Cardiac muscle cell (in vitro differentiated cells and primary cell): ENCODE measurements at regions not wholly inside any gene's neighbourhood (a gene's known extent, or its start where the extent isn't known, plus 50 kb on each side); places are given as distances from the start of the nearest gene placed in this dataset.
A peak's percentile ranks its signal among the peaks of the same experiment; 100 is the strongest.

Experiments used
- DNase-seq, 2 donors: peaks; one replicate each; pipeline versions ENCODE4 v3.0.0 to v3.0.0-alpha.2; 2010 to 2017; ENCODE audit warnings: low read depth in 1 of 2, low spot score in 1 of 2
- H3K27ac ChIP-seq: fragments of 200-600 bp; sonication (generic); 2 replicates; pipeline ENCODE4 v1.5.1; 2016
- H3K27me3 ChIP-seq: fragments of 200-600 bp; sonication (generic); 2 replicates; pipeline ENCODE4 v1.6.0; 2016; ENCODE audit warnings: control low read depth
- H3K36me3 ChIP-seq: fragments of 200-600 bp; sonication (generic); 2 replicates; pipeline ENCODE4 v1.5.1; 2016; ENCODE audit warnings: control low read depth
- H3K4me1 ChIP-seq: fragments of 200-600 bp; sonication (generic); 2 replicates; pipeline ENCODE4 v1.8.1; 2017; ENCODE audit warnings: low read depth, mild to moderate bottlenecking, mixed run types
- H3K4me3 ChIP-seq: fragments of 200-600 bp; sonication (generic); 2 replicates; pipeline ENCODE4 v1.5.1; 2016; ENCODE audit warnings: mild to moderate bottlenecking
- H3K9me3 ChIP-seq: fragments of 200-600 bp; sonication (generic); 2 replicates; pipeline ENCODE4 v1.5.1; 2017; ENCODE audit warnings: low read depth, mild to moderate bottlenecking, control low read depth
- CTCF ChIP-seq: IDR thresholded peaks from 2 replicates; pipeline ENCODE4 v1.5.1; 2012; ENCODE audit warnings: low read depth, mild to moderate bottlenecking, low read length

- Histone ChIP-seq H3K4me1 (no peaks in the 10 kb centered on the region), H3K27ac (no peak overlapping the region), H3K9me3 (no peaks in the 10 kb centered on the region), H3K4me3 (no peak overlapping the region), H3K27me3 (peaks cover 9% of the 10 kb centered on the region), H3K36me3 (no peaks in the 10 kb centered on the region)
- TF ChIP-seq CTCF, result no peak
- DNase-seq, result no peak
These were observed 437.0 kb upstream of the MGMT start for GRCh38 chr10:129029851-129030602.

- Histone ChIP-seq H3K27ac (no peak overlapping the region), H3K9me3 (no peaks in the 10 kb centered on the region), H3K27me3 (peaks cover 9% of the 10 kb centered on the region), H3K4me1 (no peaks in the 10 kb centered on the region), H3K4me3 (no peak overlapping the region), H3K36me3 (no peaks in the 10 kb centered on the region)
- DNase-seq, result no peak
- no peak for TF ChIP-seq CTCF
These were observed 436.5 kb upstream of the MGMT start for GRCh38 chr10:129030603-129030895.

GRCh38 chr10:129030996-129031843 lies 435.8 kb upstream of the MGMT start:
- Histone ChIP-seq H3K36me3 (no peaks in the 10 kb centered on the region), H3K9me3 (no peaks in the 10 kb centered on the region), H3K27ac (no peak overlapping the region), H3K4me3 (no peak overlapping the region), H3K4me1 (no peaks in the 10 kb centered on the region), H3K27me3 (peaks cover 9% of the 10 kb centered on the region)
- peak; percentile 98 for TF ChIP-seq CTCF
- DNase-seq, result peak; percentile 75 to 77

- no peak for TF ChIP-seq CTCF
- H3K4me1 ChIP-seq, result no peaks in the 10 kb centered on the region
These were observed 435.2 kb upstream of the MGMT start for GRCh38 chr10:129031844-129032150.

GRCh38 chr10:129032372-129033313 lies 434.4 kb upstream of the MGMT start:
- H3K27me3 ChIP-seq, result peaks cover 9% of the 10 kb centered on the region
- H3K4me3 ChIP-seq, result no peak overlapping the region
- no peak for TF ChIP-seq CTCF
- no peaks in the 10 kb centered on the region for H3K4me1 ChIP-seq
- no peaks in the 10 kb centered on the region for H3K36me3 ChIP-seq
- no peaks in the 10 kb centered on the region for H3K9me3 ChIP-seq
- DNase-seq, result no peak
- H3K27ac ChIP-seq, result no peak overlapping the region

More at GRCh38 chr10:129031844-129032150, 435.2 kb upstream of the MGMT start:
- no peak for DNase-seq
- H3K27me3 ChIP-seq, result peaks cover 9% of the 10 kb centered on the region
- no peak overlapping the region for H3K27ac ChIP-seq
- H3K9me3 ChIP-seq, result no peaks in the 10 kb centered on the region
- no peak overlapping the region for H3K4me3 ChIP-seq
- H3K36me3 ChIP-seq, result no peaks in the 10 kb centered on the region
